ENCODE measurements at regions not wholly inside any gene's neighbourhood (a gene's known extent, or its start where the extent isn't known, plus 50 kb on each side); places are given as distances from the start of the nearest gene placed in this dataset.

GRCh38 chr7:47724335-47724982 is 142.5 kb upstream of the TNS3 start:
- peak; percentile 49 for DNase-seq

GRCh38 chr7:47722126-47722525 is 140.2 kb upstream of the TNS3 start:
- no peak for DNase-seq

- no peak for DNase-seq
Observed at GRCh38 chr7:47721670-47722069, 139.8 kb upstream of the TNS3 start.

- DNase-seq = no peak
Observed at GRCh38 chr7:47720907-47721244, 139.0 kb upstream of the TNS3 start.

GRCh38 chr7:47720141-47720906 is 138.4 kb upstream of the TNS3 start:
- no peak for DNase-seq

GRCh38 chr7:47719675-47720074 is 137.8 kb upstream of the TNS3 start:
- no peak for DNase-seq

- no peak for DNase-seq
Observed at GRCh38 chr7:47715631-47716068, 133.7 kb upstream of the TNS3 start.

- no peak for DNase-seq
Observed at GRCh38 chr7:47714669-47715607, 133.0 kb upstream of the TNS3 start.

GRCh38 chr7:47713595-47713994 is 131.7 kb upstream of the TNS3 start:
- DNase-seq = no peak

GRCh38 chr7:47712416-47712815 is 130.5 kb upstream of the TNS3 start:
- DNase-seq = no peak

GRCh38 chr7:47711776-47712175 is 129.9 kb upstream of the TNS3 start:
- DNase-seq = no peak

GRCh38 chr7:47710201-47710935 is 128.5 kb upstream of the TNS3 start:
- DNase-seq = no peak

GRCh38 chr7:47709451-47709850 is 127.5 kb upstream of the TNS3 start:
- DNase-seq = no peak

- DNase-seq = no peak
Observed at GRCh38 chr7:47709051-47709450, 127.1 kb upstream of the TNS3 start.

- no peak for DNase-seq
Observed at GRCh38 chr7:47707583-47707982, 125.7 kb upstream of the TNS3 start.

- no peak for DNase-seq
Observed at GRCh38 chr7:47704936-47705335, 123.0 kb upstream of the TNS3 start.

- DNase-seq = no peak
Observed at GRCh38 chr7:47702080-47702479, 120.2 kb upstream of the TNS3 start.

- DNase-seq = no peak
Observed at GRCh38 chr7:47698386-47698785, 116.5 kb upstream of the TNS3 start.

- DNase-seq = no peak
Observed at GRCh38 chr7:47697543-47697942, 115.6 kb upstream of the TNS3 start.

- no peak for DNase-seq
Observed at GRCh38 chr7:47696152-47696710, 114.3 kb upstream of the TNS3 start.

GRCh38 chr7:47693216-47693615 is 111.3 kb upstream of the TNS3 start:
- DNase-seq = peak; percentile 38

- DNase-seq = no peak
Observed at GRCh38 chr7:47691988-47692387, 110.1 kb upstream of the TNS3 start.

All from kidney glomerular epithelial cell (primary cell).